SJCRH30 (cell line): ENCODE measurements at regions not wholly inside any gene's neighbourhood (a gene's known extent, or its start where the extent isn't known, plus 50 kb on each side); places are given as distances from the start of the nearest gene placed in this dataset.

Source experiments
- DNase-seq, 2 experiments: peaks; one replicate each; pipeline ENCODE4 v3.0.0-alpha.2; 2015 to 2020
- H3K27ac ChIP-seq: fragments of 250-450 bp; sonication (Bioruptor Pico); 2 replicates; pipeline ENCODE4 v1.5.1; 2020; ENCODE audit warnings: mild to moderate bottlenecking, moderate library complexity
- H3K27me3 ChIP-seq: fragments of 250-450 bp; sonication (Bioruptor Pico); 2 replicates; pipeline ENCODE4 v1.5.1; 2020; ENCODE audit warnings: mild to moderate bottlenecking, moderate library complexity
- H3K36me3 ChIP-seq: fragments of 250-450 bp; sonication (Bioruptor Pico); 2 replicates; pipeline ENCODE4 v1.5.1; 2020; ENCODE audit warnings: mild to moderate bottlenecking, moderate library complexity
- H3K4me1 ChIP-seq: fragments of 250-450 bp; sonication (Bioruptor Pico); 2 replicates; pipeline ENCODE4 v1.5.1; 2020; ENCODE audit warnings: mild to moderate bottlenecking, moderate library complexity
- H3K4me3 ChIP-seq: fragments of 250-450 bp; sonication (Bioruptor Pico); 2 replicates; pipeline ENCODE4 v1.5.1; 2020; ENCODE audit warnings: mild to moderate bottlenecking, moderate library complexity
- H3K9me3 ChIP-seq: fragments of 250-450 bp; sonication (Bioruptor Pico); replicated peaks from 2 replicates; pipeline ENCODE4 v1.5.1; 2020; ENCODE audit warnings: mild to moderate bottlenecking, moderate library complexity

DNA sequence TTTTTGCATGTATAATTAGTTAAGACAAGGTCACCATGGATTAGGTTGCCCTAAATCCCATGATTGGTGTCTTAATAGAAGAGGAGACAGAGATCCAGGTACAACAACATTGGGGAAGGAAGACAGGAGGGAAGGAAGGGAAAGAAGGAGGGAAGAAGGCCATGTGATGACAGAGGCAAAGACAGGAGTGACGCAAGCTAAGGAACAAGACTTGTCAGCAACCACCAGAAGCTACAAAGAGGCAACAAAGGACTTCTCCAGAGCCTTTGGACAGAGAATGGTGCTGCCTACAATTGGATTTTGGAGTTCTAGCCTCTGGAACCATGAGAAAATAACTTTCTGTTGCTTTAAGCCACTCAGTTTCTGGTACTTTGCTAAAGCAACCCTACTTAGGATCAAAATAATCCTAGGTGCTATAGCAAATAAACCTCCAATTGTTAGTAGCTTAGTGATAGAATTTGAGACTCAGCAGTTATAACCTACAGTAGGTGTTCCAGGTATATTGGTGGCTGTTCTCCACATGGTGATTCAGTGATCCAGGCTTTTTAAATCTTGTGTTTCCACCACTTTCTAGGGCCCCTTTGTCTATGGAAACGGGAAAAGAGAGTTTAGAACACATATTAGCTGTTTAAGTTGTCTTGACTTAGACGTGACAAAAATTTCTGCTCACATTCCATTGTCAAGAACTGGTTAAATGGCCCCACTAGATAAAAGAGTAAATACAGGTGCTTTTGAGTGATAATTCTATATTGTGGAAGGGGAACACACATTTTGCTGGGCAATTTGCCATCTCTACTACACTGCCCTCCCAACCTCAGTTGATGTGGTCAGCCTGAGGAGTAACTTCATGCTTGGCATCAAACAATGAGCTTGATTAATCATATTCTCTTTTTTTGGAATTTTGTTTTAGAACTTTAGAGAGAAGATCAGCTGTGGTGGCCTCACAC lies 70.5 kb upstream of the SP4 start:
- Histone ChIP-seq H3K9me3 (no peaks in the 10 kb centered on the region), H3K4me3 (no peak overlapping the region), H3K4me1 (no peaks in the 10 kb centered on the region), H3K36me3 (no peaks in the 10 kb centered on the region), H3K27ac (no peak overlapping the region), H3K27me3 (peaks cover 15% of the 10 kb centered on the region; the same call in 1 of the 2 replicates)
- no peak for DNase-seq

GRCh38 chr7:21358648-21359047 lies 69.2 kb upstream of the SP4 start:
- Histone ChIP-seq H3K9me3 (no peaks in the 10 kb centered on the region), H3K27ac (no peak overlapping the region), H3K27me3 (0 out of 2 replicates have a peak, but pooled peaks cover 13% of the 10 kb centered on the region), H3K36me3 (no peaks in the 10 kb centered on the region), H3K4me3 (no peak overlapping the region), H3K4me1 (no peaks in the 10 kb centered on the region)
- no peak for DNase-seq

DNA sequence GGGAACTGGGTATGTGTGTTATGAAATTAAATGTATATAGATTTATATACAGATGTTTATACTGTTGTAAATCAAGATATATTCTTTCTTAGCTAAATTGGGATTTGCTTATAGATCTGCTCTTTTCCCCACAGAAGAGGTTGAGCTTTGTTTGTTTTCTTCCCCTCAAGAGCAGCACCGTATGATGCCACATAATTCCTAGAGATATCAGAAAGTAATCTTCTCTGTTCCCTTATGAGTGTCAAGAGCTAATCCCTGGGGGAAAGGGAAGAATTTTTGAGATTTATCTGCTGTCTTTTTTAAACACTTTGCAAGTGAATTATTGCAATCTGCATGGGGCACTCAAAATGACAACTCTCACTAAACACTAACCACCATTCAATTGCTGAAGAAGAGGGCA lies 68.7 kb upstream of the SP4 start:
- no peak for DNase-seq
- H3K4me1 ChIP-seq = no peaks in the 10 kb centered on the region
- H3K27ac ChIP-seq = no peak overlapping the region
- H3K27me3 ChIP-seq = 0 out of 2 replicates have a peak, but pooled peaks cover 12% of the 10 kb centered on the region
- H3K9me3 ChIP-seq = no peaks in the 10 kb centered on the region
- H3K36me3 ChIP-seq = no peaks in the 10 kb centered on the region
- H3K4me3 ChIP-seq = no peak overlapping the region

- no peaks in the 10 kb centered on the region for H3K36me3 ChIP-seq
- H3K4me1 ChIP-seq = peaks cover 6% of the 10 kb centered on the region; the same call in 1 of the 2 replicates
- H3K9me3 ChIP-seq = no peaks in the 10 kb centered on the region
- 0 out of 2 replicates have a peak, but pooled peaks cover 9% of the 10 kb centered on the region for H3K27me3 ChIP-seq
- H3K4me3 ChIP-seq = no peak overlapping the region
- no peak for DNase-seq
- H3K27ac ChIP-seq = no peak overlapping the region
These were observed 66.3 kb upstream of the SP4 start for GRCh38 chr7:21361413-21362125.

- Histone ChIP-seq H3K9me3 (no peaks in the 10 kb centered on the region), H3K4me3 (no peak overlapping the region), H3K36me3 (no peaks in the 10 kb centered on the region), H3K27me3 (no peaks in the 10 kb centered on the region), H3K4me1 (peaks cover 9% of the 10 kb centered on the region), H3K27ac (no peak overlapping the region)
- no peak for DNase-seq
These were observed 63.0 kb upstream of the SP4 start for GRCh38 chr7:21364801-21365271.

- peak in 1 of 2 experiments; percentile 6 for DNase-seq
- peaks cover 9% of the 10 kb centered on the region for H3K4me1 ChIP-seq
- no peaks in the 10 kb centered on the region for H3K9me3 ChIP-seq
- no peaks in the 10 kb centered on the region for H3K36me3 ChIP-seq
- no peak overlapping the region for H3K4me3 ChIP-seq
- H3K27ac ChIP-seq = no peak overlapping the region
- H3K27me3 ChIP-seq = no peaks in the 10 kb centered on the region
These were observed 61.8 kb upstream of the SP4 start for GRCh38 chr7:21365866-21366624.

DNA sequence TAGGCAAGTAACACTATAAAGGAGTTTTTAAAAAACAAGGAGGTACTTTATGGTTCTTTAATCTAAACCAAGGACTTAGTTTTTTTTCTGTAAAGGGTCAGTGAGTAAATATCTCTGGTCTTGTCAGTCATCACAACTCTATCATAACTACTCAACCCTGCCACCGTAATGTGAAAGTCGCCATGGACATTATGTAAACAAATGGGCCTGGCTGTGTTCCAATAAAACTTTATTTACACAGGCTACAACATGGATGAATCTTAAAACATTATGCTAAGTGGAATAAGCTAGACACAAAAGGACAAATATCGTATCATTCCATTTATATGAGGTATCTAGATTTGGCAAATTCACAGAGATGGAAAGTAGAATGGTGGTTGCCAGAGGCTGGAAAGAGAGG lies 60.8 kb upstream of the SP4 start:
- no peaks in the 10 kb centered on the region for H3K36me3 ChIP-seq
- peaks cover 9% of the 10 kb centered on the region for H3K4me1 ChIP-seq
- H3K27ac ChIP-seq = no peak overlapping the region
- H3K4me3 ChIP-seq = no peak overlapping the region
- DNase-seq = no peak
- H3K9me3 ChIP-seq = no peaks in the 10 kb centered on the region
- H3K27me3 ChIP-seq = no peaks in the 10 kb centered on the region; the same call in 1 of the 2 replicates

GRCh38 chr7:21367537-21367936 lies 60.3 kb upstream of the SP4 start:
- Histone ChIP-seq H3K27me3 (no peaks in the 10 kb centered on the region; the same call in 1 of the 2 replicates), H3K36me3 (no peaks in the 10 kb centered on the region), H3K9me3 (no peaks in the 10 kb centered on the region), H3K27ac (no peak overlapping the region), H3K4me1 (peaks cover 9% of the 10 kb centered on the region), H3K4me3 (no peak overlapping the region)
- no peak for DNase-seq

DNA sequence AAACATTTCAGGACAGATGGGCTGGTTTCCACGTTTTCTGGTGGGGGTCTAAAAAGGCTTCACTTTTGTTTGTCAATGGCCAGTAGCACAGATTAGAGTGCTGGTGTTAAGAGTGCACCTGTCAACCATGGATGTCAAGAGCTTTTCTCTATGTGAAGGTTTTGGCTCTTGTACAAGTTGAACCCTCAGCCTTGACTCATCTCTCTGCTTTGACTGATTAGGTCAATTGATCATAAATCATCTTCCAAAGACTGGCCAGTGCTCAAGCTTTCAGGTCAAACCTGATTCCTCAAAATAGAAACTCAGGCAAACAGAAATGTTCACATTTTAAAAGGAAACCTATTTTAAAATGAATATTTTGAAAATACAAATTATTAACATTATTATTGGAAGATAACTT lies 59.6 kb upstream of the SP4 start:
- no peak overlapping the region for H3K27ac ChIP-seq
- H3K9me3 ChIP-seq = no peaks in the 10 kb centered on the region
- peaks cover 9% of the 10 kb centered on the region for H3K4me1 ChIP-seq
- no peak for DNase-seq
- H3K36me3 ChIP-seq = no peaks in the 10 kb centered on the region
- H3K4me3 ChIP-seq = no peak overlapping the region
- no peaks in the 10 kb centered on the region; the same call in 1 of the 2 replicates for H3K27me3 ChIP-seq

GRCh38 chr7:21370283-21370982 lies 57.5 kb upstream of the SP4 start:
- Histone ChIP-seq H3K4me3 (no peak overlapping the region), H3K36me3 (no peaks in the 10 kb centered on the region), H3K27me3 (no peaks in the 10 kb centered on the region; the same call in 1 of the 2 replicates), H3K27ac (no peak overlapping the region), H3K4me1 (peaks cover 9% of the 10 kb centered on the region), H3K9me3 (no peaks in the 10 kb centered on the region)
- DNase-seq = no peak

DNA sequence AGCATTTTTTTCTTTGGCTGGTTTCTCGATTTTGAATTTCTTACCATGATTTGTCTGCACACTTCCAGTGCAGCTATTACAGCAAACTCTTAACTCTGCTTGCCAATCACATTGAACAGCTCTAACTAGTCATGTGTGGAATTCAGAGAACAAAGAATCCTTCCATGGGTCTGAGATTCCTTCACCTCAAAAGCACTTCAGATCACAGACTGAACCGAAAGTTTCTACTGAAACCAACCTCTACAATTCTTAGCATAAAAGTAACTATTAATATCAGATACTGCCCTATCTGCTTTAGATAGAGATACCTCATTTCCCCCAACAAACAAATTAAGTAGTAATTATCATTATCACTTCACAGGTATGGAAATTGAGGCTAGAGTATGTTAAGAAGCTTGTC lies 56.5 kb upstream of the SP4 start:
- H3K36me3 ChIP-seq = no peaks in the 10 kb centered on the region
- no peak overlapping the region for H3K4me3 ChIP-seq
- no peaks in the 10 kb centered on the region for H3K9me3 ChIP-seq
- H3K27ac ChIP-seq = no peak overlapping the region
- no peak for DNase-seq
- no peaks in the 10 kb centered on the region; the same call in 1 of the 2 replicates for H3K27me3 ChIP-seq
- H3K4me1 ChIP-seq = peaks cover 5% of the 10 kb centered on the region

GRCh38 chr7:21373031-21373430 lies 54.9 kb upstream of the SP4 start:
- DNase-seq = no peak
- no peak overlapping the region for H3K4me3 ChIP-seq
- no peaks in the 10 kb centered on the region for H3K9me3 ChIP-seq
- H3K36me3 ChIP-seq = no peaks in the 10 kb centered on the region
- no peak overlapping the region for H3K27ac ChIP-seq
- H3K27me3 ChIP-seq = no peaks in the 10 kb centered on the region; the same call in 1 of the 2 replicates
- no peaks in the 10 kb centered on the region for H3K4me1 ChIP-seq

- DNase-seq = no peak
- no peaks in the 10 kb centered on the region for H3K36me3 ChIP-seq
- no peaks in the 10 kb centered on the region; the same call in 1 of the 2 replicates for H3K27me3 ChIP-seq
- H3K27ac ChIP-seq = no peak overlapping the region
- H3K4me3 ChIP-seq = no peak overlapping the region
- no peaks in the 10 kb centered on the region for H3K9me3 ChIP-seq
- no peaks in the 10 kb centered on the region for H3K4me1 ChIP-seq
These were observed 53.7 kb upstream of the SP4 start for GRCh38 chr7:21374134-21374533.

GRCh38 chr7:21377545-21377944 lies 50.3 kb upstream of the SP4 start:
- H3K27me3 ChIP-seq = no peaks in the 10 kb centered on the region
- H3K4me3 ChIP-seq = no peak overlapping the region
- no peaks in the 10 kb centered on the region for H3K9me3 ChIP-seq
- H3K36me3 ChIP-seq = no peaks in the 10 kb centered on the region
- no peak overlapping the region for H3K27ac ChIP-seq
- no peaks in the 10 kb centered on the region for H3K4me1 ChIP-seq
- no peak for DNase-seq
